ENCODE measurements at regions not wholly inside any gene's neighbourhood (a gene's known extent, or its start where the extent isn't known, plus 50 kb on each side); places are given as distances from the start of the nearest gene placed in this dataset.

DNA sequence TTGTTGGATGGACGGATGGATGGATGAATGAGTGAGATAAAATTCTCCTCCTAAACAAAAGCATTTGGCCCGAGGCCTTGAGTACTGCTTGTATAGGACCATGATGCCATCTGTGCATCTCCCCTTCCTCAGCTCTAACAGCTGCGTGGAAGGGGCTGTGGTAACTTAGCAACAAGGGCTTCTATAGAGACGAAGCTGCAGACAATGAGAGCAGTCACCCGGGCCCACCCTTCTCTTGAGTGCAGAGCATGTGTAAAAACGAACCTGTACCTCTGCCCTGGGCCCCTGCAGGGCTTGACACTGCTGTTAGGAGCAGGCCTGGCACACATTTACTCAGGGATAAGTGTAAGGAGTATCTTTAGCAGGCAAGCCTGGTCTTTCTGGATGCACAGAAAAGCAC, 391.5 kb downstream of the CADM1 start:
- POLR2A ChIA-PET = no interaction called here
- no peak overlapping the region for H3K27ac Mint-ChIP-seq
- H3K36me3 Mint-ChIP-seq = no peaks in the 10 kb centered on the region
- H3K27me3 Mint-ChIP-seq (ENCODE audit: low read depth) = no peaks in the 10 kb centered on the region
- H3K4me3 Mint-ChIP-seq = no peak overlapping the region
- H3K4me1 Mint-ChIP-seq = peaks cover 20% of the 10 kb centered on the region
- DNase-seq (ENCODE audit: low spot score) (no peak), ATAC-seq (no peak)
- no peaks in the 10 kb centered on the region for H3K9me3 Mint-ChIP-seq
- TF ChIP-seq SP1 (CRISPR knock-in tag; conservative IDR thresholded peaks at IDR 0.05) (no peak), PRRX2 (CRISPR knock-in tag; IDR thresholded peaks at IDR 0.05) (no peak), ZNF219 (CRISPR knock-in tag; IDR thresholded peaks at IDR 0.05; ENCODE audit: borderline replicate concordance) (no peak), NR2C2 (CRISPR knock-in tag; IDR thresholded peaks at IDR 0.05) (no peak), IRF2 (CRISPR knock-in tag; IDR thresholded peaks at IDR 0.05; ENCODE audit: borderline replicate concordance, low read depth) (no peak), NFYB (CRISPR knock-in tag; conservative IDR thresholded peaks at IDR 0.05; ENCODE audit: low read depth) (no peak), FOXK1 (CRISPR knock-in tag; IDR thresholded peaks at IDR 0.05) (no peak), CREM (CRISPR knock-in tag; IDR thresholded peaks at IDR 0.05) (no peak)
- TF ChIP-seq, protein P1, sequence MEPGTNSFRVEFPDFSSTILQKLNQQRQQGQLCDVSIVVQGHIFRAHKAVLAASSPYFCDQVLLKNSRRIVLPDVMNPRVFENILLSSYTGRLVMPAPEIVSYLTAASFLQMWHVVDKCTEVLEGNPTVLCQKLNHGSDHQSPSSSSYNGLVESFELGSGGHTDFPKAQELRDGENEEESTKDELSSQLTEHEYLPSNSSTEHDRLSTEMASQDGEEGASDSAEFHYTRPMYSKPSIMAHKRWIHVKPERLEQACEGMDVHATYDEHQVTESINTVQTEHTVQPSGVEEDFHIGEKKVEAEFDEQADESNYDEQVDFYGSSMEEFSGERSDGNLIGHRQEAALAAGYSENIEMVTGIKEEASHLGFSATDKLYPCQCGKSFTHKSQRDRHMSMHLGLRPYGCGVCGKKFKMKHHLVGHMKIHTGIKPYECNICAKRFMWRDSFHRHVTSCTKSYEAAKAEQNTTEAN (CRISPR knock-in tag; IDR thresholded peaks at IDR 0.05) = no peak
- CTCF ChIA-PET = interaction anchor here (0.5 kb wide), 1 partner anchor 313 kb away, joined by 4 read pairs; no protein-coding TSS in a partner anchor

DNA sequence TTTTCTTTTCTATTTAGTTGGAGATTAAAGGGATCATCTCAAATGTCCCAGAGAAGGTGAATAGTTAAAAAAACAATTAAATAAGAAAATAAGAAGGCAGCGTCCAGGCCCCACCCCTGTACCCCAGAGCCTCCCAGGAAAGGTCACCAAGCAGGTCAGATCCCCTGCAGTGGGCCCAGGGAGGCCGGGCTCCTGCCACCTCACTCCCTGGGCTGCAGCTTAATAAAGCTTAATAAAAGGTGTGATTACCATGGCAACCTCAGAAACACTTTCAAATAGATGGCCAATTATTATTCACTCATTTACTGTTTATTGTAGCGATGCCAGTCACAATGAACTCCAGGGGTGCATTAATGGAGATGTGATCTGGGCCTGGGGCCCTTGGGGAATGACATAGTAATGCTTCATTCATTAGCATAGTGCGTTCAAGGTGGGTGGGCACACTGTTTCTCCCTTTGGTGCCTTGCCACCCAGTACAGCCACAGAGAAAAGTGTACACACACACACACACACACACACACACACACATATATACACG, 386.2 kb downstream of the CADM1 start:
- H3K36me3 Mint-ChIP-seq = no peaks in the 10 kb centered on the region
- ChIA-PET POLR2A (no interaction called here), CTCF (no interaction called here)
- H3K9me3 Mint-ChIP-seq = no peaks in the 10 kb centered on the region
- DNase-seq (ENCODE audit: low spot score) = no peak
- H3K4me1 Mint-ChIP-seq = peaks cover 28% of the 10 kb centered on the region
- H3K4me3 Mint-ChIP-seq = no peak overlapping the region
- H3K27me3 Mint-ChIP-seq (ENCODE audit: low read depth) = no peaks in the 10 kb centered on the region; the same call in none of the 2 replicates
- TF ChIP-seq, protein P2, sequence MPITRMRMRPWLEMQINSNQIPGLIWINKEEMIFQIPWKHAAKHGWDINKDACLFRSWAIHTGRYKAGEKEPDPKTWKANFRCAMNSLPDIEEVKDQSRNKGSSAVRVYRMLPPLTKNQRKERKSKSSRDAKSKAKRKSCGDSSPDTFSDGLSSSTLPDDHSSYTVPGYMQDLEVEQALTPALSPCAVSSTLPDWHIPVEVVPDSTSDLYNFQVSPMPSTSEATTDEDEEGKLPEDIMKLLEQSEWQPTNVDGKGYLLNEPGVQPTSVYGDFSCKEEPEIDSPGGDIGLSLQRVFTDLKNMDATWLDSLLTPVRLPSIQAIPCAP (CRISPR knock-in tag; IDR thresholded peaks at IDR 0.05) = no peak
- TF ChIP-seq FOXK1 (CRISPR knock-in tag; IDR thresholded peaks at IDR 0.05) = no peak
- peak; percentile 58 for TF ChIP-seq ZNF423 (CRISPR knock-in tag; IDR thresholded peaks at IDR 0.05)
- TF ChIP-seq, protein P3, sequence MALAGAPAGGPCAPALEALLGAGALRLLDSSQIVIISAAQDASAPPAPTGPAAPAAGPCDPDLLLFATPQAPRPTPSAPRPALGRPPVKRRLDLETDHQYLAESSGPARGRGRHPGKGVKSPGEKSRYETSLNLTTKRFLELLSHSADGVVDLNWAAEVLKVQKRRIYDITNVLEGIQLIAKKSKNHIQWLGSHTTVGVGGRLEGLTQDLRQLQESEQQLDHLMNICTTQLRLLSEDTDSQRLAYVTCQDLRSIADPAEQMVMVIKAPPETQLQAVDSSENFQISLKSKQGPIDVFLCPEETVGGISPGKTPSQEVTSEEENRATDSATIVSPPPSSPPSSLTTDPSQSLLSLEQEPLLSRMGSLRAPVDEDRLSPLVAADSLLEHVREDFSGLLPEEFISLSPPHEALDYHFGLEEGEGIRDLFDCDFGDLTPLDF (CRISPR knock-in tag; IDR thresholded peaks at IDR 0.05) = no peak
- TF ChIP-seq, protein P4, sequence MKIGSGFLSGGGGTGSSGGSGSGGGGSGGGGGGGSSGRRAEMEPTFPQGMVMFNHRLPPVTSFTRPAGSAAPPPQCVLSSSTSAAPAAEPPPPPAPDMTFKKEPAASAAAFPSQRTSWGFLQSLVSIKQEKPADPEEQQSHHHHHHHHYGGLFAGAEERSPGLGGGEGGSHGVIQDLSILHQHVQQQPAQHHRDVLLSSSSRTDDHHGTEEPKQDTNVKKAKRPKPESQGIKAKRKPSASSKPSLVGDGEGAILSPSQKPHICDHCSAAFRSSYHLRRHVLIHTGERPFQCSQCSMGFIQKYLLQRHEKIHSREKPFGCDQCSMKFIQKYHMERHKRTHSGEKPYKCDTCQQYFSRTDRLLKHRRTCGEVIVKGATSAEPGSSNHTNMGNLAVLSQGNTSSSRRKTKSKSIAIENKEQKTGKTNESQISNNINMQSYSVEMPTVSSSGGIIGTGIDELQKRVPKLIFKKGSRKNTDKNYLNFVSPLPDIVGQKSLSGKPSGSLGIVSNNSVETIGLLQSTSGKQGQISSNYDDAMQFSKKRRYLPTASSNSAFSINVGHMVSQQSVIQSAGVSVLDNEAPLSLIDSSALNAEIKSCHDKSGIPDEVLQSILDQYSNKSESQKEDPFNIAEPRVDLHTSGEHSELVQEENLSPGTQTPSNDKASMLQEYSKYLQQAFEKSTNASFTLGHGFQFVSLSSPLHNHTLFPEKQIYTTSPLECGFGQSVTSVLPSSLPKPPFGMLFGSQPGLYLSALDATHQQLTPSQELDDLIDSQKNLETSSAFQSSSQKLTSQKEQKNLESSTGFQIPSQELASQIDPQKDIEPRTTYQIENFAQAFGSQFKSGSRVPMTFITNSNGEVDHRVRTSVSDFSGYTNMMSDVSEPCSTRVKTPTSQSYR (CRISPR knock-in tag; IDR thresholded peaks at IDR 0.05) = no peak
- no peak for TF ChIP-seq NR2C2 (CRISPR knock-in tag; IDR thresholded peaks at IDR 0.05)
- no peak for TF ChIP-seq ETV6 (CRISPR knock-in tag; IDR thresholded peaks at IDR 0.05)
- H3K27ac Mint-ChIP-seq = no peak overlapping the region
- no peak for ATAC-seq

DNA sequence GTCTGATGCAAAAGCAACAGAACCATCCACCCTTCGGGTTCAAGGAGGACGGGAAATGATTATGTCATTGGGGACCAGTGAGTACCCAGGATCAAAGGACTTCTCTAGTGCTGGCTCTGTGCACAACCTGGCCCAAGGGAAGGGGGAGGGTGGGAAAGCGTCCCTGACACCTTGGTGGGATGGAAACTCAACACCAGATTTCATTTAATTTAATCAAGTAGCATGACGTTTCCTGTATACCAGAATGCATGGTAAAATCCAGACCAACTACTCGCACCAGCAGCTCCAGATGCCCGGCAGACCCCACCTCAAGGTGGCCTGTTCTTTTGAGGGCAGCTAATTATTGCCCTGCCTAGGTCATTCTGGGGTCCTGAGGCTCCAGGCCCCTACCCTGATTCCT, 385.1 kb downstream of the CADM1 start:
- Mint-ChIP-seq H3K27me3 (ENCODE audit: low read depth) (no peaks in the 10 kb centered on the region; the same call in none of the 2 replicates), H3K36me3 (no peaks in the 10 kb centered on the region), H3K4me3 (no peak overlapping the region), H3K9me3 (no peaks in the 10 kb centered on the region), H3K4me1 (peaks cover 28% of the 10 kb centered on the region), H3K27ac (no peak overlapping the region)
- ATAC-seq (no peak), DNase-seq (ENCODE audit: low spot score) (no peak)
- CTCF ChIA-PET = interaction anchor here (0.6 kb wide), 1 partner anchor 48 kb away, joined by 3 read pairs; no protein-coding TSS in a partner anchor
- POLR2A ChIA-PET = no interaction called here
- TF ChIP-seq GTF2I (CRISPR knock-in tag; conservative IDR thresholded peaks at IDR 0.05) (no peak), OVOL2 (CRISPR knock-in tag; IDR thresholded peaks at IDR 0.05; ENCODE audit: borderline replicate concordance) (no peak), NFYB (CRISPR knock-in tag; conservative IDR thresholded peaks at IDR 0.05; ENCODE audit: low read depth) (no peak), ZNF396 (CRISPR knock-in tag; IDR thresholded peaks at IDR 0.05; ENCODE audit: borderline replicate concordance) (no peak), CBFB (CRISPR knock-in tag; IDR thresholded peaks at IDR 0.05; ENCODE audit: low read depth) (no peak), SMAD4 (CRISPR knock-in tag; IDR thresholded peaks at IDR 0.05) (no peak)
- TF ChIP-seq, protein P5, sequence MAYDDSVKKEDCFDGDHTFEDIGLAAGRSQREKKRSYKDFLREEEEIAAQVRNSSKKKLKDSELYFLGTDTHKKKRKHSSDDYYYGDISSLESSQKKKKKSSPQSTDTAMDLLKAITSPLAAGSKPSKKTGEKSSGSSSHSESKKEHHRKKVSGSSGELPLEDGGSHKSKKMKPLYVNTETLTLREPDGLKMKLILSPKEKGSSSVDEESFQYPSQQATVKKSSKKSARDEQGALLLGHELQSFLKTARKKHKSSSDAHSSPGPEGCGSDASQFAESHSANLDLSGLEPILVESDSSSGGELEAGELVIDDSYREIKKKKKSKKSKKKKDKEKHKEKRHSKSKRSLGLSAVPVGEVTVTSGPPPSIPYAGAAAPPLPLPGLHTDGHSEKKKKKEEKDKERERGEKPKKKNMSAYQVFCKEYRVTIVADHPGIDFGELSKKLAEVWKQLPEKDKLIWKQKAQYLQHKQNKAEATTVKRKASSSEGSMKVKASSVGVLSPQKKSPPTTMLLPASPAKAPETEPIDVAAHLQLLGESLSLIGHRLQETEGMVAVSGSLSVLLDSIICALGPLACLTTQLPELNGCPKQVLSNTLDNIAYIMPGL (CRISPR knock-in tag; IDR thresholded peaks at IDR 0.05) = no peak
- TF ChIP-seq, protein P6, sequence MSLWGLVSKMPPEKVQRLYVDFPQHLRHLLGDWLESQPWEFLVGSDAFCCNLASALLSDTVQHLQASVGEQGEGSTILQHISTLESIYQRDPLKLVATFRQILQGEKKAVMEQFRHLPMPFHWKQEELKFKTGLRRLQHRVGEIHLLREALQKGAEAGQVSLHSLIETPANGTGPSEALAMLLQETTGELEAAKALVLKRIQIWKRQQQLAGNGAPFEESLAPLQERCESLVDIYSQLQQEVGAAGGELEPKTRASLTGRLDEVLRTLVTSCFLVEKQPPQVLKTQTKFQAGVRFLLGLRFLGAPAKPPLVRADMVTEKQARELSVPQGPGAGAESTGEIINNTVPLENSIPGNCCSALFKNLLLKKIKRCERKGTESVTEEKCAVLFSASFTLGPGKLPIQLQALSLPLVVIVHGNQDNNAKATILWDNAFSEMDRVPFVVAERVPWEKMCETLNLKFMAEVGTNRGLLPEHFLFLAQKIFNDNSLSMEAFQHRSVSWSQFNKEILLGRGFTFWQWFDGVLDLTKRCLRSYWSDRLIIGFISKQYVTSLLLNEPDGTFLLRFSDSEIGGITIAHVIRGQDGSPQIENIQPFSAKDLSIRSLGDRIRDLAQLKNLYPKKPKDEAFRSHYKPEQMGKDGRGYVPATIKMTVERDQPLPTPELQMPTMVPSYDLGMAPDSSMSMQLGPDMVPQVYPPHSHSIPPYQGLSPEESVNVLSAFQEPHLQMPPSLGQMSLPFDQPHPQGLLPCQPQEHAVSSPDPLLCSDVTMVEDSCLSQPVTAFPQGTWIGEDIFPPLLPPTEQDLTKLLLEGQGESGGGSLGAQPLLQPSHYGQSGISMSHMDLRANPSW (CRISPR knock-in tag; conservative IDR thresholded peaks at IDR 0.05; ENCODE audit: low read depth) = no peak
- TF ChIP-seq, protein P7, sequence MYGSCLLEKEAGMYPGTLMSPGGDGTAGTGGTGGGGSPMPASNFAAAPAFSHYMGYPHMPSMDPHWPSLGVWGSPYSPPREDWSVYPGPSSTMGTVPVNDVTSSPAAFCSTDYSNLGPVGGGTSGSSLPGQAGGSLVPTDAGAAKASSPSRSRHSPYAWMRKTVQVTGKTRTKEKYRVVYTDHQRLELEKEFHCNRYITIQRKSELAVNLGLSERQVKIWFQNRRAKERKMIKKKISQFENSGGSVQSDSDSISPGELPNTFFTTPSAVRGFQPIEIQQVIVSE (CRISPR knock-in tag; IDR thresholded peaks at IDR 0.05; ENCODE audit: borderline replicate concordance) = no peak

Data from WTC11 (cell line).